Loucy (cell line): ENCODE measurements at regions not wholly inside any gene's neighbourhood (a gene's known extent, or its start where the extent isn't known, plus 50 kb on each side); places are given as distances from the start of the nearest gene placed in this dataset.

Experiments used
- H2AFZ ChIP-seq: fragments of 200-600 bp; sonication (generic); 2 replicates; pipeline ENCODE4 v1.6.0; 2016; ENCODE audit warnings: antibody characterized with exemption, mild to moderate bottlenecking, low read length, moderate library complexity
- H3F3A ChIP-seq: fragments of 200-600 bp; 2 replicates; pipeline ENCODE4 v1.6.0; 2016; ENCODE audit warnings: antibody characterized with exemption, low read depth, mild to moderate bottlenecking
- H3K27me3 ChIP-seq: fragments of 200-600 bp; sonication (generic); 2 replicates; pipeline ENCODE4 v1.6.1; 2014; ENCODE audit warnings: low read length, mild to moderate bottlenecking; ENCODE audit not compliant: insufficient read depth, poor library complexity, severe bottlenecking
- H3K36me3 ChIP-seq: fragments of 200-600 bp; sonication (generic); 2 replicates; pipeline ENCODE4 v1.6.1; 2016; ENCODE audit warnings: low read length; ENCODE audit not compliant: insufficient read depth
- H3K4me1 ChIP-seq: fragments of 200-600 bp; sonication (generic); 2 replicates; pipeline ENCODE4 v1.5.1; 2014; ENCODE audit warnings: low read length, mild to moderate bottlenecking; ENCODE audit not compliant: insufficient read depth, poor library complexity, severe bottlenecking
- H3K4me2 ChIP-seq: fragments of 200-600 bp; sonication (generic); 2 replicates; pipeline ENCODE4 v1.6.0; 2014; ENCODE audit warnings: antibody characterized with exemption, low read length, low read depth, mild to moderate bottlenecking; ENCODE audit not compliant: poor library complexity, severe bottlenecking
- H3K4me3 ChIP-seq: fragments of 200-600 bp; sonication (generic); 2 replicates; pipeline ENCODE4 v1.5.1; 2014; ENCODE audit warnings: low read length, mild to moderate bottlenecking, mixed read lengths; ENCODE audit not compliant: poor library complexity, severe bottlenecking
- H3K79me2 ChIP-seq: fragments of 200-600 bp; sonication (generic); 2 replicates; pipeline ENCODE4 v1.6.1; 2014; ENCODE audit warnings: low read length; ENCODE audit not compliant: insufficient read depth
- H3K9ac ChIP-seq: fragments of 200-600 bp; sonication (generic); 2 replicates; pipeline ENCODE4 v1.6.0; 2014; ENCODE audit warnings: mild to moderate bottlenecking, low read depth, low read length, moderate library complexity; ENCODE audit not compliant: poor library complexity, severe bottlenecking
- H3K9me2 ChIP-seq: fragments of 200-600 bp; sonication (generic); replicated peaks from 2 replicates; pipeline ENCODE4 v1.6.1; 2016; ENCODE audit warnings: low read depth, low read length, mixed read lengths
- H3K9me3 ChIP-seq: fragments of 200-600 bp; sonication (generic); 2 replicates; pipeline ENCODE4 v1.6.1; 2014; ENCODE audit warnings: mild to moderate bottlenecking, antibody characterized with exemption, low read length, low read depth; ENCODE audit not compliant: insufficient read depth
- H4K20me1 ChIP-seq: fragments of 200-600 bp; sonication (generic); 2 replicates; pipeline ENCODE4 v1.6.0; 2014; ENCODE audit warnings: antibody characterized with exemption, low read length, mild to moderate bottlenecking; ENCODE audit not compliant: insufficient read depth, poor library complexity, severe bottlenecking
- CTCF ChIP-seq: fragments of 200-600 bp; sonication (generic); conservative IDR thresholded peaks from 2 replicates; pipeline ENCODE4 v1.5.1; 2014; ENCODE audit warnings: mild to moderate bottlenecking, antibody characterized with exemption, low read length
- EZH2phosphoT487 ChIP-seq: fragments of 200-600 bp; IDR thresholded peaks from 2 replicates; pipeline ENCODE4 v1.6.1; 2018; ENCODE audit warnings: antibody characterized with exemption, mild to moderate bottlenecking, moderate library complexity, borderline replicate concordance

GRCh38 chr6:74969591-74970267 lies 236.1 kb downstream of the COL12A1 start:
- TF ChIP-seq EZH2phosphoT487 = no peak
- no peak for TF ChIP-seq CTCF
- Histone ChIP-seq H2AFZ (no peak overlapping the region), H3K27me3 (no peaks in the 10 kb centered on the region), H3F3A (no peaks in the 10 kb centered on the region), H3K4me3 (no peak overlapping the region), H3K36me3 (no peaks in the 10 kb centered on the region), H4K20me1 (no peaks in the 10 kb centered on the region), H3K9me2 (no peaks in the 10 kb centered on the region), H3K79me2 (no peaks in the 10 kb centered on the region), H3K9me3 (no peaks in the 10 kb centered on the region), H3K4me2 (no peak overlapping the region), H3K4me1 (no peaks in the 10 kb centered on the region), H3K9ac (no peak overlapping the region)

GRCh38 chr6:74967821-74968220 lies 238.0 kb downstream of the COL12A1 start:
- Histone ChIP-seq H4K20me1 (no peaks in the 10 kb centered on the region), H3K27me3 (no peaks in the 10 kb centered on the region), H2AFZ (no peak overlapping the region), H3K4me3 (no peak overlapping the region), H3K9me2 (no peaks in the 10 kb centered on the region), H3K9ac (no peak overlapping the region), H3K79me2 (no peaks in the 10 kb centered on the region), H3K4me2 (no peak overlapping the region), H3K4me1 (no peaks in the 10 kb centered on the region), H3F3A (no peaks in the 10 kb centered on the region), H3K36me3 (no peaks in the 10 kb centered on the region), H3K9me3 (no peaks in the 10 kb centered on the region)
- TF ChIP-seq EZH2phosphoT487 (no peak), CTCF (no peak)

- Histone ChIP-seq H3K4me2 (no peak overlapping the region), H3K4me3 (no peak overlapping the region), H3K9ac (no peak overlapping the region), H4K20me1 (no peaks in the 10 kb centered on the region), H3K9me3 (no peaks in the 10 kb centered on the region), H3F3A (no peaks in the 10 kb centered on the region), H3K4me1 (no peaks in the 10 kb centered on the region), H3K9me2 (no peaks in the 10 kb centered on the region), H3K36me3 (no peaks in the 10 kb centered on the region), H3K27me3 (no peaks in the 10 kb centered on the region), H2AFZ (no peak overlapping the region), H3K79me2 (no peaks in the 10 kb centered on the region)
- TF ChIP-seq EZH2phosphoT487 (no peak), CTCF (no peak)
These were observed 239.1 kb downstream of the COL12A1 start for GRCh38 chr6:74966712-74967111.
